Esophagus muscularis mucosa (tissue), 3 donors: ENCODE measurements at regions not wholly inside any gene's neighbourhood (a gene's known extent, or its start where the extent isn't known, plus 50 kb on each side); places are given as distances from the start of the nearest gene placed in this dataset.

Source experiments
- CTCF ChIP-seq, 3 experiments: fragments of 200-600 bp in 2 of 3; fragments of 450-650 bp in 1 of 3; sonication (generic) in 2 of 3; IDR thresholded peaks; one replicate each; pipeline ENCODE4 v1.5.1; 2017 to 2019; ENCODE audit warnings: antibody characterized with exemption in 3 of 3, mild to moderate bottlenecking in 2 of 3, moderate library complexity in 1 of 3
- POLR2AphosphoS5 ChIP-seq, 2 donors: sonication (generic); formaldehyde crosslinking; IDR thresholded peaks; one replicate each; pipeline ENCODE4 v1.6.1; 2017; ENCODE audit warnings: antibody characterized with exemption in 2 of 2

- TF ChIP-seq CTCF (IDR thresholded peaks at IDR 0.05) (no peak), POLR2AphosphoS5 (IDR thresholded peaks at IDR 0.05) (no peak)
Measured at GRCh38 chr5:107744418-107745330, 73.9 kb upstream of the EFNA5 start.
